Fibroblast of pulmonary artery (primary cell): ENCODE measurements at regions not wholly inside any gene's neighbourhood (a gene's known extent, or its start where the extent isn't known, plus 50 kb on each side); places are given as distances from the start of the nearest gene placed in this dataset.

ENCODE experiments used
- DNase-seq: peaks from one replicate; pipeline ENCODE4 v3.0.0-alpha.2; 2010; ENCODE audit warnings: low read depth
- H3K4me3 ChIP-seq: replicated peaks from 2 replicates; pipeline ENCODE4 v1.5.1; 2011; ENCODE audit warnings: low read depth, mild to moderate bottlenecking, control low read depth, low read length, moderate library complexity
- TF ChIP-seq, protein P1 (sequence below): IDR thresholded peaks from 2 replicates; pipeline ENCODE4 v1.5.1; 2011; ENCODE audit warnings: mild to moderate bottlenecking, control low read depth, low read length, inconsistent platforms; ENCODE audit errors: missing control alignments

DNA sequence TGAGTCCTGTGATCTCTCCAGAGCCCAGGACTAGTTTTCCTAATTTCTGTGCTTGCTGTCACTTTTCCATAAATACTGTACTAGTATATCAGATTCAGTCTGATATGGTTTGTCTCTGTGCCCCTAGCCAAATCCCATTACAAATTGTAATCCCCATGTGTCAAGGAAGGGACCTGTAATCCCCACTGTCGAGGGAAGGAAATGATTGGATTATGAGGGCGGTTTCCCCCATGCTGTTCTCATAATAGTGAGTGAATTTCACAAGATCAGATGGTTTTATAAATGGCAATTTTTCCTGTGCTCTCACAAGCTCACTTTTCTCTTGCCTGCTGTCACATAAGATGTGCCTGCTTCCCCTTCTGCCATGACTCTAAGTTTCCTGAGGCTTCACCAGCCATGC lies 54.8 kb upstream of the IFRD1 start:
- no peak overlapping the region for H3K4me3 ChIP-seq
- no peak for DNase-seq
- TF ChIP-seq, protein P1, sequence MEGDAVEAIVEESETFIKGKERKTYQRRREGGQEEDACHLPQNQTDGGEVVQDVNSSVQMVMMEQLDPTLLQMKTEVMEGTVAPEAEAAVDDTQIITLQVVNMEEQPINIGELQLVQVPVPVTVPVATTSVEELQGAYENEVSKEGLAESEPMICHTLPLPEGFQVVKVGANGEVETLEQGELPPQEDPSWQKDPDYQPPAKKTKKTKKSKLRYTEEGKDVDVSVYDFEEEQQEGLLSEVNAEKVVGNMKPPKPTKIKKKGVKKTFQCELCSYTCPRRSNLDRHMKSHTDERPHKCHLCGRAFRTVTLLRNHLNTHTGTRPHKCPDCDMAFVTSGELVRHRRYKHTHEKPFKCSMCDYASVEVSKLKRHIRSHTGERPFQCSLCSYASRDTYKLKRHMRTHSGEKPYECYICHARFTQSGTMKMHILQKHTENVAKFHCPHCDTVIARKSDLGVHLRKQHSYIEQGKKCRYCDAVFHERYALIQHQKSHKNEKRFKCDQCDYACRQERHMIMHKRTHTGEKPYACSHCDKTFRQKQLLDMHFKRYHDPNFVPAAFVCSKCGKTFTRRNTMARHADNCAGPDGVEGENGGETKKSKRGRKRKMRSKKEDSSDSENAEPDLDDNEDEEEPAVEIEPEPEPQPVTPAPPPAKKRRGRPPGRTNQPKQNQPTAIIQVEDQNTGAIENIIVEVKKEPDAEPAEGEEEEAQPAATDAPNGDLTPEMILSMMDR: no peak

GRCh38 chr7:112395893-112396292 lies 54.4 kb upstream of the IFRD1 start:
- DNase-seq: no peak
- H3K4me3 ChIP-seq: no peak overlapping the region
- TF ChIP-seq, protein P1: no peak

- TF ChIP-seq, protein P1: no peak
- DNase-seq: no peak
- no peak overlapping the region for H3K4me3 ChIP-seq
Measured at GRCh38 chr7:112398534-112398933, 51.7 kb upstream of the IFRD1 start.

DNA sequence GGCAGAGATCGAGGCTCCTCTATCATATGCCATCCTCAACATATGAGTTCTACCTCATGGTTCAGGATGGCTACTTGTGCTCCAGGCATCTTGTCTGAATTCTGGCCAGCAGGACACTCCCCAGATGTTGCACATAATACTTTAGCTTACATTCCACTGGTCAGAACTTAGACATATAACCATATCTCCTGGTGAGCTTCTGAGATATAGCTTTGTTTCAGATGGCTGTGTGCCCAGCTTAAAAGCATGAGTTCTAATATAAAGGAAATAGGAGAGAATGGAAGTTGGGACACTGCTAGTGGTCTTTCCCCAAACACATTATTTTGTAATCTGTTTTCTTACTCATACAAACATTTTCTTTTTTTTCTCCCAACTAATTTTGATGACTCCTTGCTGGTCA lies 50.8 kb upstream of the IFRD1 start:
- peak; percentile 88 for DNase-seq
- TF ChIP-seq, protein P1: no peak
- H3K4me3 ChIP-seq: no peak overlapping the region

DNA sequence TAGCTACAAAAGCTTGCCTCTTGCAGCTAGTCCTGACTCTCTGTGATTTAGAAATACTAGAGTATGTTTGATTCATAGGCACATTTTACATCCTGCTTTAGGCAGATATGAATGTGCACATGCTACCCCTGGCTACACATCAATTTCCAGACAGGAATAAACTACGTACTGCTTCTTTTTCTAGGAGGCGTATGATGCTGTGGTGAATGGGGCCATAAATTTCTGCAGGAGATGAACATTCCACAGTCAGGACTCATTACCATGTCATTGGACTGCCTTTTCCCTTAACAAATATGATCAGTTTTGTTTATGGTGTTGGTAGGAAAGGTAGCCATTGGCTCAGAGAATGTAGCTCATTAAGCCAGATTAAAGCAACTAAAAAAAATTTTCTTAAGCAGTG lies 50.1 kb upstream of the IFRD1 start:
- peak; percentile 32 for DNase-seq
- TF ChIP-seq, protein P1: no peak
- H3K4me3 ChIP-seq: no peak overlapping the region
